Activated CD4-positive, CD25-positive, alpha-beta regulatory T cell treated with anti-CD3 and anti-CD28 coated beads, Interleukin-2, amount 50 U/mL, for 24 hours (primary cell): ENCODE measurements at regions not wholly inside any gene's neighbourhood (a gene's known extent, or its start where the extent isn't known, plus 50 kb on each side); places are given as distances from the start of the nearest gene placed in this dataset.

Experiments
- ATAC-seq, 2 donors: fragments of 150-1000 bp; cut with Tn5 transposase; one replicate each; pipeline ENCODE4 v1.10.0; 2021; ENCODE audit warnings: mild to moderate bottlenecking in 1 of 2, moderate library complexity in 1 of 2

DNA sequence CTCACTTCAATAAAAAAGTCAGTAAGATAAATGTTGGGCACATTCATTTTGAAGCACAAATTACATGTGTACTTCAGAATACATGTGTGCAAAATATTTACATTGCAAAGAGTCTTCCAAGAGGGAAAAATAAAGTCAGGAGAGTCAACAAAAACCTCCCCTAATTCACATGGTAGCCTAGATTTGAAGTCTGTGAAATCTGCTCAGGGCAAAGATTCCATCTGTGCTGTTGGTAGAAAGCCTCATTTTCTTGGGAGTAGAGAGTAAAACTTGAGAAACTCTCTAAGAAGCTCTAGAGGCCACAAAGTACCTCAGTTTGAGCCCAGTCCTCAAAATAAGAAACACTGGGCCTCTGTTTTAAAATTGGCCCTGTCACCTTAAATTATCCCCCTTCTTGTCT is 303.4 kb downstream of the RAB28 start:
- no peak for ATAC-seq

DNA sequence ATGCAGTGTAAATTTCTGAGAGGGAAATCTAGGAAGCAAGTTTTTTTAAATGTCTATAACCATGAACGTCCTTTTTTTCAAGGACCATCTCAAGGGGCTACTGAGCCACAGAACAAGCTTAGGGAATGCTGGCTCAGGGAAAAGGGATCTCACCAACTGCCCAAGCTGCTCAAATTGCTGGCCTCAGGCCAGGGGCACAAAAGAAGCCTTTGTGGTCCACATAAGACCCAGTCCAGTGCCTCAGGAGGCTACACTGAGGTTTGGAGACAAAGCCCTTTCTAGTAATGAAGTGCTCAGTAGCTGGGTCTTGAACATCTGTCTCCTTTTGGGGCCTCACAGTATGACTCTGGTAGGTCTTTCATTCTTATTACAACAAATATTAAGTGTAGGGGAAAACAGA is 305.5 kb downstream of the RAB28 start:
- ATAC-seq, result no peak

DNA sequence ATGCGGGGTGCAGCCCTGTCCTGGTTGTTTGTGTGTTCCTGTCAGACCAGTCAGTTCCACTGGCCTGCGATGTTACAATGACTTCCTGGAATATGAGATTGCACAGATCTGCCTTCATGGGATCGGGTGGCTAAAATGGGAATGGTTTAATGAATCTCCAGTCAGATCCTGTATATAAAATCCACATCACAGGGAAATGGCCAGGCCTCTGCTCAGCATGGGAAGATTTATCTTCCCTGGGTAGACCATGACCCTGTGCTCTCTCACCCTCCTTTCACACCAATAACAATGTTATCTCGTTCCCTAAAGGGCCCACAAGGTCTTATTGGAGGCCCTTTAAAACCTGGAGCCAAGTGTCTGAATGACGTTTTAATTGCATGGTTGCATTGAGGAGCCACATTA is 307.4 kb downstream of the RAB28 start:
- ATAC-seq, result no peak

DNA sequence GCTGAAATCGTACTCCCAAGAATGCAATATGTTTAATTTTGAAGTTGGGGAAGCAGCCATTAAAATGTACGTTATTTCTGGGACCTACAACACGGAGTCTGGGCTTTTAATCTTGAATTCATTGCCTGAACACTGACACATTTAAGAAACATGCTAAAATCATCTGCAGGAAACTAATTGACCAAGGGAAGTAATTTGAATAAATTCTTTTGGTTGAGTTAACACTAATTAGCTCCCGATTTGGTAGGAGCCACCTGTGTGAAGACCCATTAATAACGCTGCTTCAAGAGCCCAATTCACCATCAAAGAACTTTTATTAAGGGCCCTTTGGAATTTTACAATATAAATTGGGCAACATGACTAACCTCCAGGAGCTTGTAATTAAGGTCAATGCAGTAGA is 309.2 kb downstream of the RAB28 start:
- ATAC-seq, result no peak

DNA sequence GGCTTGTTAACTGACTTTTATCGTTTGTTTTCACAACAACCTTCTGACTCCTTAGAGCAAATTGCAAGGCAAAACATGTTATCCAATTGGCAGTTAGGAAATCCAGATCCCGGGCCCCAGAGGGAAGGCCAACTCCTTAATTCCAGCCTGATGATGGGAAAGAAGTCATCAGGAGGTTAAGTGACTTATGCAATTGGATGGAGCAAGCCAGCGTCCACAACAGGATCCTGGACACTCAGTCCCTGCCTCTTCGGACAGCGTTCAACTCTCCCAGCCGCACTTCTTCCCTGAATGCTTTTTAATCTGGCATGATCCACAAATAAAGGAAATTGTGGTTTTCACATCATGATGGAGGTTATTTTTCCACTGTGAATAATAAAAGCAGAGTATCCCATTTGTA is 310.1 kb downstream of the RAB28 start:
- no peak for ATAC-seq

DNA sequence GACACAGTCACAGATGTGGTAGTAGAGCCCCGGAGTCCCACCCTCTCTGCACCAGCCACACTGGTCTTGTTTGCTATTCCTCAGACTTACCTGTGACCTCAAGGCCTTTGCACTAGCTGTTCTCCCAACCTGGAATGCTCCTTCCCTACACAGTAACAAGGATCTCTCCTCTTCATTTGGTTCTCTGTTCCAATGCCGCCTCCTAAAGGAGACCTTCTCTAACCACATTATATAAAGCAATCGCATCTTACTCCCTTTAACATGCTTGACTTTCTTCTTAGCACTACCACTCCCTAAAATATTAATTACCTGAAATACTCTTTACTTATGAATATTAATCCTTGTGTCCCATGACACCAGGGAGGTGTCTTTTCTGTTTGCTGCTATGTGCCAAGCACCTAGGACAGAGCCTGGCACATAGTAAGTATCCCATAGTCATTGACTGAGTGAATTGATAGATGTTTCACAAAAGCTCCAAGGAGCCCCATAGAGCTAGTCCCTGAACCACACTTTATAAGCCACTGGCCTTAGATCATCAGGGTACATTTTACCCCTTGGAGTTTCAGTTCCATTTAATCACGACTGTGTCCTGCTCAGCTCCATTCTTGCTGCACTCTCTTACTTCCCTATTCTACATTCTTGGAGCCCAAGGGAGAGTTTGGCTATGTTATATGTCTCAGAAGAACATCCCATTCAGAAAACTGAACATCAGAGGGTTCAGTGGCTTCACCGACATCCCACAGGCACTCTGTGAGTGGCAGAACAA is 312.7 kb downstream of the RAB28 start:
- ATAC-seq, result no peak

DNA sequence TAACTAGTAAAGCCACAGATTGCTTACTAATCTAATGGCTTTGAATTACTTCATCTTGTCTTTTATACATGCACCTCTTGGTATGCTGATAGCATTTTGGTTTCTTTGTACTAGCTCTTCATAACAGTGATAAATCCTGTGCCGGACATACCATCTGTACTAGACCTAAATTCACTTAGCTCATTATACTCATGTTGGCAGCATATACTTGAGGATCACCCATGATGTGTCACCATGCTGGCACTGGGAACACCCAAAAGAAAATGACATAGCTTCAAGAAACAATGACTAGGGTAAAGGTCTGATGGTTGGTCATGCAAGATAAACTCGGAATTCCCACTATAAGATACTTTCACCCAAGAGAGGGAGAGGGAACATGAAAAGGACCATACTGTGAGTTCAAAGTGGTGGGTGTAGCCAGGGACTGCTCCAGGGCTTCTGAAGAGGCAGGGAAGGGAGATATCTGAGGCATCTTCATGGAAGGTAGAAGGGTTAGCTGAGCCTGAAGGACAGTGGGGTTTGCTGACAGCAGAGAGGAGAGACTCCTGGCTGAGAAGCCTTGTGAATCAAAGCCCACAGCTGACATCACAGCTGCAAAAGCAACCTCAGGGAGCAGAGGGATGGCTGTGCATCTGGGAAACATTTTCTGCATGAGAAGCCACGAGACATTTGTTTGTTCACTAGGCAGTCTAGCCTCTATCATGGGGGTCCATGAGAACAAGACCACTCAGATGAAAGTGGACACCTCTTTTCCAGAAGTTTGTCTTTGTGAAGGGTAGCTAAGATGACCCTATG is 314.2 kb downstream of the RAB28 start:
- ATAC-seq, result no peak

DNA sequence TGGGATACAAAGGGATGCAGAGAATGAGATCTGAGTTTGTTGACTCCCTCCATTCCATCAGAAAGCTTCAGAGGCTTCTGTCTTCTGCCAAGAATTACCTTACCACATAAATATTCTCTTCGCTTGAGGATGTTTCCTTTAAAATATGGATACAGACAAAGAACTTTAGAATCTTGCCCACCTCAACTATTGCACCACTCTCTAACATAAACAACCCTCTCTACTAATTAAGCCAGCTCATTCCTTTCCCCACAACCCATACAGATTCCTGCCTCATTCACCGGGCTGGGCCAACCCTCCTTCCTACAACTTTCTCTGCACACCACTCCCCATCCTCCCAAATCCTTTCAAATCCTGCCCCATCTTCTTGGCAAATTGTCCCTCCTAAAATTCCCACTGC is 315.8 kb downstream of the RAB28 start:
- ATAC-seq, result no peak

DNA sequence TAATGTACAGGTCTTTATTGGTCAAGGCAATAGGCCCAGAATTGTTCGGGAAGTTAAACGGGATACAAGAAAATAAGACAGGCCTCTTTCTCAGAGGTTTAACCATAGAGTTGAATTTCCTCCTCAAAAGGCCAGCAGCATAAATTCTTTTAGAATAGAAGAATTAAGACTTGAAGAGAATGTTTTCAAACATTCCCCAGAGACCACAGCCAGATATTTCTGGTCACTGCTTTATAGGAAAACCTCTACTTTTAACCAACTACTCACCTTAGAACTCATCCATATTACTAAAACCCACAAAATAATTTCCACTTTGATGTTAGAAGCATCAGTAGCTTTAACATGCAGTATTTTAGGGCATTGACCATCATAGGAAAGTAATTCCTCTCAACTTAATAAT is 317.9 kb downstream of the RAB28 start:
- no peak for ATAC-seq

DNA sequence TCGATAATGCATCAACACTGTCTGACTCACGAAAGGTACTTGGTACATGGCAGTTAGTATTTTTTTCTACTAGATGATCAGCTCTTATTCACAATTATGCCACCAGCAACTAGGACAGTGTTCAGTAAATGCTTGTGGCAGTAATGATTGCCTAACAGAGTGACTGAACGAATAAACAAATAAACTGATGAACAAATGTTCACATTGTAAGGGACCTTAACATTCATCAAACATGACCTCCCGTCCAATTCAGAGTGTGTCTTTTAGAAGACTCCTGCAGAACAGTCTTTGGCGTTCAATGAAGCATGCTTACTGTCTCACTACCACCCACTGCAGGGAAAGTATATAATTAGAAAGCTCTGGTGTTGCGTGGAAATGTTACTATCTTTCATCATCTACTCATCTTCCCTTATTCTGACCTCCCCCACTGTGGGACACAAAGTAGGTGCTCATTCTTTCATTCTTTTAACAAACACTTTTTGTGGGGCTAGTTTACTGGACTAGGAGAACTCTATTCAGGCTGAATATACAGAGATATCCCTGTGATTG is 319.3 kb downstream of the RAB28 start:
- no peak for ATAC-seq

DNA sequence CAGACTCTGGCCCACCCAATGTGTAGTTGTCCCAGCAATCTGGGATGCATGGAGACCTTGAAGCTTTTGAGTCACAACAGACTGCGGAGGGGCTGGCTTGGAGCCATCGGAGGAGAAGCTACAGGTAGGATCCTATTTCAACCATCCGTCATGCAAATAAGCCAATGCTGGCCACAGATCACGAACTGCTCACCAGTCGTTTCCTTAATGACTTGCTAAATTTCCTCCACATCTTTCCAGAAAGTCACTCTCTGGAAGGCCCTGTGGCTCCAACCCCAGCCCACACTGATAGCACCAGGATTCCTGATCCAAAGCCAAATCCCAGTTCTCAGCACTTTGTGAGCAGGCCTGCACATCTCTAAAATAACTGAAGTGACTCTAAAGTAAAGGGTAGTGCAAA is 321.3 kb downstream of the RAB28 start:
- no peak for ATAC-seq

DNA sequence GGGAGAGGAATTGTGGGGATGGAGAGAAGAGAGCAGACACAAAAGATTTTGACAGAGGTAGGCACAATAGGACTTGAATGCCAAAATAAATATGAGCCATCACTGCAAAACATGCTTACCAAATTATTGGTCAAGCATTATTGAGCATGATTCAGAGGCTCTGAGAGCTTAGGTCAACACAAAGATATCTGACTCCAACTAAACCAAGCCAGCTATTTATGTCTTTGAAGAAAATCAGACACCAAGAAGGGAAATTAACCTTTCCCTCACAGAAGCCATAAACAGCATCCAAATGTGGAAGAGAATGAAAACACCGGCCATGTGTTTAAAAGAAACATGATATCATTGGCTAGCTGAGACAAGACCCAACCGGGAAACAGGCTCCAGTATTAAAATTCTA is 323.2 kb downstream of the RAB28 start:
- ATAC-seq, result no peak

DNA sequence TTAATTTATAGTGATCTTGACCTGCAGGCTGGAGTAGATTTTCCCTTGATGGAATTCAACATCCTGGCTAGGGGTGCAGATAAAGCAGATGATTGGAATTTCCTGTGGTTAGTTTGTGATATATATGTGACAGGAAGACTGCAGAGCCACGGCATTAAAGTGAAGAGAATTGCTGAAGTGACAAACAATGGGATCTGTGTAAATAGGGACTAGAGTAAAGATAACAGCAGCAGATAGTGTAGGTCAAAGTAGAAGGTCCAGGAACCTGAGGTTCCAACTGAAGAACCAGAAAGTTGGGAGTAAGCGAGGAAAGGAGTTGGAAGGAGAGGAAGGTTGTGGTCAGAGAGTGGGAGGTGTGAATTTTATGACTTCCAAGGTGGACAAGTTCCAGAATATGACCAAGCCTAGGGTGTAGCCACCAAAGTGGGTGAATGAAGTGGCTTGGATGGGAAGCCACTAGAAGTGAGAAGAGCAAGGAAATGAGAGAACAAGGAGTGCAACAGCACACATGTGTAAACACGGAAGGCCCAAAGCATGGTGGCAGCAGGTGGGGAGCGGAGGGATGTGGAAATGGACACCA is 325.0 kb downstream of the RAB28 start:
- no peak for ATAC-seq

DNA sequence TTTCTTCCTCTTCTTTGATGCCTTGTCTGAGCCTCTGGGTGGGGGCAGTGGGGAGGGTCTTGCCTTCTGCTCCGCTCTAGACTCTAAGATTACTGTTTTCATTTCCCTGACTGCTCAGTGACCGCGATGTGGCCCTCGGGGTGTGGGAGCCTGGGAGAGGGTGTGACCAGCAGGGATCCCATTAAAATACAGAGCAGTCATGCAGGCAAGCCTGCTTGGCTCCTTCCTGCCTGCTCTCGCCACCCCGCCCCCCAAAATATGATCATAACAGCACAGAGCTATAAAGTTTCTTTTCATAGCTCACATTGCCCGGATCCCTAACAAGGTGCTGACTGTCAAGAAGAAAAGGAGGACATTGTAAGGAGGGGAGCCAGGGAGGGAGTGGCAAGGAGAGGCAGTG is 332.9 kb downstream of the RAB28 start:
- no peak for ATAC-seq

DNA sequence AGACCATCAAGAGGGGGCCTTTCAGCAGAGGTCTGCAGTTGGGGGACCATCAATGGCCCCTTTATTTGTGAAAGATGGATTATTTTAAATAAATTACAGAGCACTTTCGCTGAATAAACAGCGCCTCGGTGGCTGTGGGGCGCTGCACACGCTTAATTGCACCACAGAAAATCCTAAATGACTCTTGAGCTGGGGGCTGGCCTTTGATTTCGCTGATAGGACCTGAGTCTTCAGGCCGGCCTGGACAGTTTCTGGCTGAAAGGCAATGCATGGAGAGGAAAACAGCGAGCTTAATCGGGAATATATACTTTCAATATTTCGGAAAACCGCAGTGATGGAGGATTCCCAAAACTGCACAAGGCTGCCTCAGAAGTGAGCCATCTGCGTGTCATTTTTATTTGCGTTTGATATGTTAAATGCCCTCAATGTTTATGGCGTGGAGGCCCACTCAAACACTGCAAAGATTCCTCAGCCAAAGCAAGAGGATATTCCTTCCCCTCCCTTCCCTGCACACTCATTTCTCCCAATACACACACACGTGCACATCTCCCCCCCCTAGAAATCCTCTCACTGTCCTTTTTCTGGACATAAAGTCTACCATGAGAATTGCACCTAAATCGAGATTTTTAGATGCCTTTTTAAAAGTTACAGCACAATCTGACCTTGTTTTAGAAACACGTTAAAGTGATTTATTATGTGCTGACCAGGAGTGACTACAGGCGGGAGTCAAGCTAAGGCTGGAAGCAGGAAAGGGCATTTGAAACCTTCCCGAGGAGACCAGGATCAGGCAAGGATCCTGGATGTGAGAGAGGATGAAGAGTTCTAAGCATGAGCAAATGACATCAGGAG is 340.7 kb downstream of the RAB28 start:
- no peak for ATAC-seq

DNA sequence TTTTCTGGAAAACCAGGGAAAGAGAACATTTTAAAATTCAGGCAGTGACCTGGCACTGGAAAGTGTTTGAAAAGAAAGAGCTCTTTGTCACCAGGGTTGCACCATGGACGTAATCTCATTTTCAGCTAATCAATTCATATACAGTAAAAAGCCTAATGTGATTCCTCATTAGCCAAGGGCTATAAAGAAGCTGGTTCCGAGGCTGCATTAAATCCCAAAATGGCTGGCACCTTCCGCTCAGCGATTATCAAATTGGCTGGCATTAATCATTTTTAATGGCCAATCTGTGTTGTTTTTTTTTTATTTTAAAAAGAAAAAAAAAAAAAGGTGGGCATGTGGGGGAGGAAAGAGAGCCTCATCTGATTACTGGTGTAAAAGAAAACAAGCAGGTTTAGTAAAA is 341.4 kb downstream of the RAB28 start:
- no peak for ATAC-seq

DNA sequence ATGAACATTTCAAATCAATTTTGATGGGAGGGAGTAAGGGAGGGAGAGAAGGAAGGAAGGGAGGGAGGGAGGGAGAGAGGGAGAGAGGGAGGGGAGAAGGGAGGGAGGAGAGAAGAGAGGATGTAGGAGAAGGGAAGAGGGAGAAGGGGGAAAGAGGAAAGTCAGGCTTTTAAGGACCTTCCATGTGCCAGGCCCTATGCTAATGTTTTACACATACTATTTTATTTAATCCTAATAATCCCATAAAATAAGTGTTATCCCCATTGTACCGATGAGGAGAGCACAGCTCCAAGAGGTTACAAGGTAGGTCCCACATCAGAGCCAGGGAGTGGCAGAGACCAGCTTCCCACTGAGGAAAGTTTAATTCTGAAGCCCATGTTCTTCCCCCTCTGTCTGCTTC is 341.9 kb downstream of the RAB28 start:
- no peak for ATAC-seq

DNA sequence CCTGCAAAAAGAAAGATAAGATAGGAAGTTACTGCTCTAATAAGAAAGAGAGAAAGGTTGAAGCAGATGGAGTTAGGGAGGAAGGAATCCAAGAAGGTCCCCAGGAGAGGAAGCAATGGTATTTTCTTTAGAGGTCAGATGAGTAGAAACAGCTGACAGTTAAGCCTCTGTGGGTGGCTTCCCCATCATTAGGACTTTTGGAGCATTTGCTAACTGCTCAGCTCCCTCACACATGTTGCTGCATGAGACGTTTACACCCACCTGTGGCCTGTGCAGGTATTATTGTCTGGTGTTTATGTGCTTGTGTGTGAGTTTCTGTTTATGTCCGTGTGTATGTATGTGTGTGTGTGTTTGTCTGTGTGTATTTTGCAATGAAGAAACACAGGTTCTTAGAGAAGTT is 346.8 kb downstream of the RAB28 start:
- ATAC-seq, result no peak

DNA sequence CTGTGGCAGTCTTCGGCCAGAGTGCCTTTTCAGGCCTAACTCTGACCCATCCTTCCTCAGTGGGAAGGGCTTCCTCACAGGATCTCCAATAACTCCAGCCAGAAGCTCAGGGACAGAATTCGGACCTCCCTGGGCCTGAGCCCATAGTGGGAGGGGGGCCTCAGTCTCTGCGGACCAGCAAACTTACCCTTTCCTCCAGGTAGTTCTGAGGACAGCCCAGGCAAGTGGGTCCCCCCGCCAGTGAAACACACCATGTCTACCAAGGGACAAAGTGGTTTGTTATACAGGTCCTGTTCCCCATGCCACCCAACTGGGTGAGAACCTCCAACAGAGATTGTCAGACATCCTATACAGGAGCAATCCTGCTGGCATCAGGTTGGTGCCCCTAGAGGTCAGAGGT is 350.4 kb downstream of the RAB28 start:
- no peak for ATAC-seq

DNA sequence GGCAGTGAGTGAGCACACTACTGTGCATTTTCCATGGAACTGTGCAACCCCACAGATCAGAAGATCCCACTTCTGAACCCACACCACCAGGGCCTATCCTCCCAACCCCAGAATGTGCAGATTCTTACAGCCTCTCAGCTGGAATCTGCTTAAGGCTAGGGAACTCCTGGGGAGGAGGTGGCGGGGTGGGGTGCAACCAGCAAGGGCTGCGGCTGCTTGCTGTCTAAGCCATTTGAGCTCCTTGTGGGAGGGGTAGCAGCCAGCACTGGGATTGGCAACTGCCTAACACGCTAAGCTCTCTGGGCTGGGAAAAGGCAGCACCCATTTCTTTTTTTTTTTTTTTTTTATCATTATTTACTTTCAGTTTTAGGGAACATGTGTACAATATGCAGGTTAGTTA is 353.3 kb downstream of the RAB28 start:
- no peak for ATAC-seq

DNA sequence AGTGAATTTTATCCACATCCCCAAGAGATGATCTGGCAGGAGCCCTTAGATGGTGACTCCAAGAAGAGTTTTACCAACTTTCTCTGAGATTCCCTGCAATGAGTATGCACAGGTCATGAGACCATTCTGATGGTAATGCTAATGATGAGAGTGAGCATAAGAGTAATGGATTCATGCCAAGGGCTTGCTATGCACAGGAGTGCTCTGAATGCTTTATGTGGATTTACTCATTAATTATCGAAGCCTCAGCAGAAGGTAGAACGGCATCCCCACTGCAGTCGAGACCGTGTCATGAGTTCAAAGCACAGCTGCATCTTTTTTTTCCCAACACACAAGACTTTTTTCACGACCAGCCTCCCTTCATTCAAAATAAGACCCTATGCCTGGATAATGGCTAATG is 355.0 kb downstream of the RAB28 start:
- ATAC-seq, result no peak

DNA sequence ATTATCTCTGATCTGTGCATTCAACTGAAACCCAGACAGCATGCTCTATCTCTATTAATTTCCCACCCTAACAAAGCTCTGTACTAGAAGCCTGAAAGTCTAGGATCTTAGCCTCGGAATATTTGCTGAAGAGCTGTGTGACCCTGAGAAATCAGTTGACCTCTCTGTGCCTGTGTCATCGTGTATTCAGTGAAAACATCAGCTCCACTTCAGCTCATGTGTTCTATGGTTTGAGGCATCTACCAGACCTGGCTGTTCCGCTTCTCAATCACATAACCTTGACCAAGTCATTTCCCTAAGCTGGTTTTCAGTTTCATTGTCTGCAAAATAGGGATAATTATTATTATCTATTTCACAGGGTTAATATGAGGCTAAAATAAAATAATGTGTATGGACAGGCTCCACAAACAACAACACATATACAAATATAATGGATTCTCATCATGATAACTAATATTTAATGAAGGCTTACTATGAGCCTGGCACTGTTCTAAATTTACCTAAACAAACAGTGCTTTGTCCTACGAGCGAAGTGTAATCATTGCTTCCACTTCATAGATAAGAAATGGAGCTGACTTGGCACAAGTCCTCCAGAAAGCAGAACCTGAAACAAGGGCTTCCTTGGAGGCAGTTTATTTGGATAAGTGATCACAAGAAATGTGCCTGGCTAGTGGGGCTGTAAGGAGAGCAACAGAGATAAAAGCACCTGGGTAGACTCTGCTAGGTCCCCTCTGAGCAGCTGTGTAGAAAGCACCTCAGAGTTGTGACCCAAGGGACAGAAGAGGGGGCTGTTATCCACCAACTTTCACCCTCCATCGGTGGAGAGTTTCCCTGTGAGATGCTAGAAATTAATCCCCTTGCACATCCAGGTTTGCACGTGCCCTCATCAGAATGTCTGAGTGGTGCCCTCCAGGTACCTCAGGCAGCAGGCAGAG is 356.9 kb downstream of the RAB28 start:
- no peak for ATAC-seq
